UCSD-AML1 (cell line): ENCODE measurements at regions not wholly inside any gene's neighbourhood (a gene's known extent, or its start where the extent isn't known, plus 50 kb on each side); places are given as distances from the start of the nearest gene placed in this dataset.
"Not testable (repeated sequence)": the region's sequence is repeated elsewhere in the genome, so short reads cannot be mapped to it uniquely, and the experiment has no call there.

Experiments used
- DNase-seq: peaks from one replicate; lab custom pipeline; 2025; ENCODE audit not compliant: unreplicated experiment; lab: John Stamatoyannopoulos, UW

DNA sequence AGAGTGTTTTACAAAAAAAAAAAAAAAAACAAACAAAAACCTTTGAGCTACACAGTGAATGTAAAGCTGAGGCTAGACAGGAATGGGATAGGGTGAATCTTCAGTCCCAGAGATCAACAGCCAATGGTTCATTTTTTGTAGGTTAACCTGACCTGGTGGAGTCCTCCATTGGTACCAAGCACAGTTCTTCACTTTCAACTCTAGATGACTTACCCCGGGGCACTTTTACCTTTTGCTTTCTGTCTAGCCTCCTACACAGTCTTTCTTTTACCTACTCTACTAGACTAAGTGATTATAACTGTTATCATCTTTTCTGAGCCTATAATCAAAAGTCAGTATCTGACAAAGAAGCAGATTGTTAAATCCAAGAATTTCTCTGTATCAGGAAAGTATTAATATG is 50.9 kb downstream of the ANXA2R start:
- DNase-seq, result no peak

DNA sequence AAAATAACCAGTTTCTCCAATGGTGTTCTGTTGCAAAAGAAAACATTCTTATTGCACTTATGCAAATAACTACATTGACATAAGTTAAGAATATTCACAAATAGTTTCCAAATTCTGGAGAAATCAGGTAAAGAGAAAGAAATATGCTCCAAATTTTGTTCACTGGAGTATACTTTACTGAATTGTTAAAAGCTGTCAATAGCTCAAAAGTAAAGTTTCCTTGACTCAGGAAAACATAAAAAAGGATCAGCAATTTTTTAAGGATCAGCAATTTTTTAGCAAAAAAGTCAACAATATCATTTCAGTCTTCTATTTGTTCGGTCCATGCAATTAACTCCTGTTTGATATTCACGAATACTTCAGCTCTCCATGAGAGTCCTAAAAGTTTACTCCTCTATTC is 51.6 kb downstream of the ANXA2R start:
- no peak for DNase-seq

DNA sequence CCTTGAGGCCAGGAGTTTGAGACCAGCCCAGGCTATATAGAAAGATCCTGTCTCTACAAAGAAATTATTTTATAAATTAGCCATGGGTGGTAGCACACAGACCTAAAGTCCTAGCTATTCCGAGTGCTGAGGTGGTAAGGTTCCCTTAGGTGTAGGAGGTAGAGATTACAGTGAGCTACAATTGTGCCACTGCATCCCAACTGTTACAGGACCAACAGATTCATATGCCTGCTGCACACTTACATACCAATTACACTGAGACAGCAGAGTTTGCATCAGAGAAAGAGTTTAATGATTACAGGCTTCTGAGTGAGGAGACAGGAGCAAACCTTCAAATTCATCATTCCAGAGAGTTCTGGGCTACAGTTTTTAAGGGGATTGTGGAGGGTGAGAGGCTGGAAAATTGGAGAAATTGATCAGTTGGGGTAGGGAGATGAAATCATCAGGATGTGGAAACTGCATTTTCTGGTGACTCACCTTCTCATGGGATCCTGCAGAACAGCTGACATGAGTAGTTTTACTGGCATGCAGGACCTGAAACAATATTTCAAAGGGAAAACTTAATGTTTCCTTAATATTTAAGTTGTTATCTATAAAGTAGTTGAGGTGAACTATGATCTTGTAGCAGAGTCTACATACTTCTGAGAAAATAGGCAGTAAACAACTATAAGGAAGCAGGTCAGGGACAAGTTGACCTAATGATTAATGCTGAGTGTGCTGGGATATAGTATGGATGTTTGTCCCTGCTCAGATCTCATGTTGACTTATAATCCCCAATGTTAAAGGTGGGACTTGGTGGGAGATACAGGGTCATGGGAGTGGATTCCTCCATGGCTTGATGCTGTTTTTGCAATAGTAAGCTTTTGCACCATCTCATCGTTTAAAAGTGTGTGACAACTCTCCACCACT is 54.7 kb downstream of the ANXA2R start:
- no peak for DNase-seq

DNA sequence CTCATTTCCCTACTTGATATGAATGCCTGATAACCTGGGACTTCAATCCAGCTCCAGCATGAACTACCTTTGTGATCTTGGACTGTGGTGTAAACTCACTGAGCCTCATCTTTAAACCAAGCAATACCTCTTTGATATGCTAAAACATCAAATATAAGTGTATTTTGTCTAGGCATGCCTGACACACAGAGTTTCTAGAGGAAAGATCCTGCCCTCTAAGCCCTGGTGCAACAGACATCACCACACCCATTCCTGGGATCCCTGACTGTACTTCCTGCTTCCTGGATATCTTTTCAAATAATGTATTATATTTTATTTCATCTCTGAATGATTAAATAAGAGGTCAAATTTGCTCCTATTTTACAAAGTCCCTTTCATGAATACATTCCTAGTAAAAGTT is 55.8 kb downstream of the ANXA2R start:
- no peak for DNase-seq

DNA sequence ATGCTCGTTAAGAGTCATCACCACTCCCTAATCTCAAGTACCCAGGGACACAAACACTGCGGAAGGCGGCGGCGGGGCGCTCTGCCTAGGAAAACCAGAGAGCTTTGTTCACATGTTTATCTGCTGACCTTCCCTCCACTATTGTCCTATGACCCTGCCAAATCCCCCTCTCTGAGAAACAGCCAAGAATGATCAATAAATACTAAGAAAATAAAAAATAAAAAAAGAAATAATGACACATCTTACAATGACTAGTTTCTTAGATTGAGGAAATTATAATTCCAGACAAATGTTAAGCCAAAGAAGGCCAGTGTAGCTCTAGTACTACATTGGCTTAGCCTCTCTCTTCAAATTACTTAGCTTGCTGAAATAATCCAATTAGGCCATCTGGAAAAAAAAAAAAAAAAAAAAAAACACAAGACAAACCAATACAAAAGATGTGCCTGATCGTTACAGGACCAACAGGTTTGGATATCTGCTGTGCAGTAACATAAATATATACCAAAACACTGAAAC is 58.0 kb downstream of the ANXA2R start:
- DNase-seq, result no peak

DNA sequence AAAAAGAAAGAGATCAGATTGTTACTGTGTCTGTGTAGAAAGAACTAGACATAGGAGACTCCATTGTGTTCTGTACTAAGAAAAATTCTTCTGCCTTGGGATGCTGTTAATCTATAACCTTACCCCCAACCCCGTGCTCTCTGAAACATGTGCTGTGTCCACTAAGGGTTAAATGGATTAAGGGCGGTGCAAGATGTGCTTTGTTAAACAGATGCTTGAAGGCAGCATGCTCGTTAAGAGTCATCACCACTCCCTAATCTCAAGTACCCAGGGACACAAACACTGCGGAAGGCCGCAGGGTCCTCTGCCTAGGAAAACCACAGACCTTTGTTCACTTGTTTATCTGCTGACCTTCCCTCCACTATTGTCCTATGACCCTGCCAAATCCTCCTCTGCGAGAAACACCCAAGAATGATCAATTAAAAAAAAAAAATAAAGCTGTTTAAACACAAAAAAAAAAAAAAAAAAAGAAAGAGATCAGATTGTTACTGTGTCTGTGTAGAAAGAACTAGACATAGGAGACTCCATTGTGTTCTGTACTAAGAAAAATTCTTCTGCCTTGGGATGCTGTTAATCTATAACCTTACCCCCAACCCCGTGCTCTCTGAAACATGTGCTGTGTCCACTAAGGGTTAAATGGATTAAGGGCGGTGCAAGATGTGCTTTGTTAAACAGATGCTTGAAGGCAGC is 58.6 kb downstream of the ANXA2R start:
- not testable (repeated sequence) for DNase-seq

DNA sequence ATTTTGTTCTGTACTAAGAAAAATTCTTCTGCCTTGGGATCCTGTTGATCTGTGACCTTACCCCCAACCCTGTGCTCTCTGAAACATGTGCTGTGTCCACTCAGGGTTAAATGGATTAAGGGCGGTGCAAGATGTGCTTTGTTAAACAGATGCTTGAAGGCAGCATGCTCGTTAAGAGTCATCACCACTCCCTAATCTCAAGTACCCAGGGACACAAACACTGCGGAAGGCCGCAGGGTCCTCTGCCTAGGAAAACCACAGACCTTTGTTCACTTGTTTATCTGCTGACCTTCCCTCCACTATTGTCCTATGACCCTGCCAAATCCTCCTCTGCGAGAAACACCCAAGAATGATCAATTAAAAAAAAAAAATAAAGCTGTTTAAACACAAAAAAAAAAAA is 59.1 kb downstream of the ANXA2R start:
- DNase-seq, result not testable (repeated sequence)

DNA sequence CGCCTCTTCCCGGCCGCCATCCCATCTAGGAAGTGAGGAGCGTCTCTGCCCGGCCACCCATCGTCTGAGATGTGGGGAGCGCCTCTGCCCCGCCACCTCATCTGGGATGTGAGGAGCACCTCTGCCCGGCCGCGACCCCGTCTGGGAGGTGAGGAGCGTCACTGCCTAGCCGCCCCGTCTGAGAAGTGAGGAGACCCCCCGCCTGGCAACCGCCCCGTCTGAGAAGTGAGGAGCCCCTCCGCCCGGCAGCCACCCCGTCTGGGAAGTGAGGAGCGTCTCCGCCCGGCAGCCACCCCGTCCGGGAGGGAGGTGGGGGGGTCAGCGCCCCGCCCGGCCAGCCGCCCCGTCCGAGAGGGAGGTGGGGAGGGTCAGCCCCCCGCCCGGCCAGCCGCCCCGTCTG is 59.7 kb downstream of the ANXA2R start:
- not testable (repeated sequence) for DNase-seq

DNA sequence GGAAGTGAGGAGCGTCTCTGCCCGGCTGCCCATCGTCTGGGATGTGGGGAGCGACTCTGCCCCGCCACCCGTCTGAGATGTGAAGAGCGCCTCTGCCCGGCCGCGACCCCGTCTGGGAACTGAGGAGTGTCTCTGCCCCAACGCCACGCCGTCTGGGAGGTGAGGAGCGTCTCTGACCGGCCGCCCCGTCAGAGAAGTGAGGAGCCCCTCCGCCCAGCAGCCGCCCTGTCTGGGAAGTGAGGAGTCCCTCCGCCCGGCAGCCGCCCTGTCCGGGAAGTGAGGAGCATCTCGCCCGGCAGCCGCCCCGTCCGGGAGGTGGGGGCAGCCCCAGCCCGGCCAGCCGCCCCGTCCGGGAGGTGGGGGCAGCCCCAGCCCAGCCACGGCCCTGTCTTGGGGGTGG is 60.9 kb downstream of the ANXA2R start:
- DNase-seq, result not testable (repeated sequence)

DNA sequence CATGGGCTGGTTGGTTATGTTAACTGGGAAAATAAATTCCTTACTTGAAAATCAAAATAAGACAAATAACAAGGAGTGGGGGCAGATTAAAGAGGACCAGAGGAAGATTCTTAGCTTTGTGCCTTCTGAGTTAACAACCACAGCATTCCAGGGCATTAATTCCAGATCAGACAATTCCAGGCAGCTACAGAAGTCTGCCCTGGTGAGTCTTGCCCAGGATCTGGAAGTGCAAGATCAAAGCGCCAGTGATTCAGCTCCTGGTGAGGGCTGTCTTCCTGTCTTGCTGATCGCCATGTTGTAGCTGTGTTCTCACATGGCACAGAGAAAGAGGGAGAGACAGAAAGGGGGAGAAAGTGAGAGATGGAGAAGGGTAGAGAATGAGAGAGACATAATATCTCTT is 65.6 kb downstream of the ANXA2R start:
- no peak for DNase-seq

DNA sequence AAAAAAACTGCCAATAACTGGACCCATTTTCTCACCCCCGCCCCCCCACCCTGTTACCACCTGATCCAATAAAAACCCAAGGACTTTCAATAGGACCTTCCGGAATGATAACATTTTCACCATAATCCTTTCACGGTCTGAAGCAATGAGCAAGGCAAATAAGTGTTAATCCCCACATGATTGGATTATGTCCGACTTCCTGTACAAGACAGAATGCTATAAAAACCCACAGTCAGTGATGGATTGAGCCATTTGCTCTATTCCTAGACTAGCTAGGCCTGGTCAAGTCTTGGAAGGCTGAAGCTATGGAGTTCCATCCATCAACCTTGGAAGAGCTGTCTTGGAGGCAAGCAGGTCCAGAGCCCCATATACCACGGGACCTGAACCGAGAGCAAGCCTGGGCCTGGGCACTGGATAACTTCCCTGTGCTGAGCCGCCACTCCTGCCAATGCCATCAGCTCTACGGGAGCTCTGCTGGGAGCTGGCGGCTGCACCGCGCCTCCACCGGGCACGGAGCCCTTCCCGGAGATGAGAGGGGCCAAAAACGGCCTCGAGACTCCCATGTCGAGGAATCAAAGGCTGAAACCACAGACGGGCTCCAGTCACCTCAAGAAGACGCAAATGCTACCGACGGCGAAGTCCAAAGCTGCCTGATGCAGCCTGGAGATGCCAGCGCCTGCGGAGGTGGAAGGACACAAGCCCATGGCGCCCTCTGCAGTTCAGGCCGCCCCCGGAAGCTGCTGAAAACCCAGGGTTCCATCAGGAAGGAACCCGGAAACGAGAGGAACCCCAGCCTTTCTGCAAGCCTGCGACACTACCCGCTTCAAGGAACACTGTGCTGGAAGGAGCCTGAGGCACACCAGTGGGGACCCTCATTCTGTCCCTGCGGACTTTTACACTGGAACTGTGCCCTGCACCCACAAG is 69.2 kb downstream of the ANXA2R start:
- peak; percentile 23 for DNase-seq

DNA sequence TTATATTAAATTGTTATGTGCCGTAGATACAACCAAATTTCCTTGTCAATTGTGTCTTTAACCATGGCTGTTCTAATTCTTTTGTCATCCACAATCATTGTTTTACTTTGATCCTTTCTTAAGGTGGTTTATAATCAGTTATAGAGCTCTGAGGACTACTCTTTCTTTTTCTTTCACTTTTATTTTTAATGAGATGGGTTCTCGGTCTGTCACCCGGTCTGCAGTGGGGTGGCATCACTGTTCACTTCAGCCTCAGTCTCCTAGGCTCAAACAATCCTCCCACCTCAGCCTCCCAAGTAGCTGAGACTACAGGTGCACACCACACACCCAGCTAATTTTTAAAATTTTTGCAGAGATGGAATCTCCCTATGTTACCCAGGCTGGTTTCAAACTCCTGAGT is 74.2 kb downstream of the ANXA2R start:
- DNase-seq, result no peak

DNA sequence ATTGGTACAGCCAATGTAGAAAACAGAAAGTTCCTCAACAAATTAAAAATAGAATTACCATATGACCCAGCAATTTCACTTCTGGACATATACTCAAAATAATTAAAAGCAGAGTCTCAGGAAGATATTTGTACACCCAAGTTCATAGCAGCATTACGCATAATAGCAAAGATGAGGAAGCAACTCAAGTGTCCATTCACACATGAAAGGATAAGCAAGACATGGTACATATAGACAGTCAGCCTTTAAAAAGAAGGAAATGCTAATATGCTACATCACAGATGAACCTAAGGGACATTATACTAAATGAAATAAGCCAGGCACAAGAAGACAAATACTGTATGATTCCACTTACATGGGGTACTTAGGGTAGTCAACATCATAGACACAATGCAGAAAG is 76.7 kb downstream of the ANXA2R start:
- no peak for DNase-seq

DNA sequence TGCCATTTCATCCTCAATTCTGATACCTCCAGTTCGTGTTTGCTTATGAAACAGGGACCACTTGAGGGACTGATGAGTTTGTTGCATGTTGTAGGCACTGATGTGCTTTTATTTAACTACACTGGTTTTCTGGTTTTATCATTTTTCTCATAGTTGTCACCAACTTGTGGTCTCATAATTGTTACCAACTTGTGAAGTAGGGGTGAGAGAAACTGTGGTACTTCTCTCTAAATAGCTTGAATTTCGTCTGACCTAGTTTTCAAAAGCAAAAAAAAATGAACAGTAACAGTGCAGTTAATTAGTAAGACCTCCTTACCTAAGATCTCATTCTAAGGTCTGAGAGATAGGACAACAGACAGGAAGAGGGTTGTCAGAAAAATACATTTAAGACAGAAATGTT is 78.0 kb downstream of the ANXA2R start:
- no peak for DNase-seq

DNA sequence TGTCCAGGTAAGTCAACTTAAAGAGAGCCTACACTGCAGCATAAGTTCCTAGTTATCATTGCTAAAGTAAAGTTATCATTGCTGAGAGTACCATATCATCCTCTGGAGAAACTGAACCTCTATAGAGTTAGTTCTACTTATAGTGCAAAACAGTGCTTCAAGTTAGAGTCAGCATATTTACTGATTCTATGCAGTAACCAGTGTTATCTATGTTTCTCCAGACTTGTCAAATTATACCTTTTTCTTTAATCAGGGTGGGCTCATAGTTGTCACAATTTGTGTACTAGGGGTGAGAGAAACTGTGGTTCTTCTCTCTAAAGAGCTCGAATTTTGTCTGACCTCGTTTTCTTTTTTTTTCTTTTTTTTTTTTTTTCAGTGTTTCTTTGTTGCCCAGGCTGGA is 79.6 kb downstream of the ANXA2R start:
- no peak for DNase-seq

DNA sequence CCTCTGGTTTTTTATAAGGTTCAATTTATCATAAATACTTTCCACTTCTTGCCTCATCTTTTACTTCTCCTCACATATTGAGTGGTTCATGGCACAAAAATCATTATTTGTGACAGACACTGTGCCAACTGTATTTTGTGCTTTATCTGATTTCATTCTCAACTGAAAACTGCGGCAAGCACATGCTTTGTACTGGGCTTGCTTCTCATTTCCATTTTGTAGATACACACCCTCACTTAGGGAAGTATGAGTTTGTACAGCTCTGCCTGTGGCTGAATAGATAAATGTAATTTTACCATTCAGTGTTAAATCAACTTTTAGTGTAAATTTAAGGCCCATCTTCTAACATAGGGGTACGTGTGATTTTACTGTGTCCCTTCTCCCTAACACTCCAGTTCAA is 83.6 kb downstream of the ANXA2R start:
- no peak for DNase-seq

DNA sequence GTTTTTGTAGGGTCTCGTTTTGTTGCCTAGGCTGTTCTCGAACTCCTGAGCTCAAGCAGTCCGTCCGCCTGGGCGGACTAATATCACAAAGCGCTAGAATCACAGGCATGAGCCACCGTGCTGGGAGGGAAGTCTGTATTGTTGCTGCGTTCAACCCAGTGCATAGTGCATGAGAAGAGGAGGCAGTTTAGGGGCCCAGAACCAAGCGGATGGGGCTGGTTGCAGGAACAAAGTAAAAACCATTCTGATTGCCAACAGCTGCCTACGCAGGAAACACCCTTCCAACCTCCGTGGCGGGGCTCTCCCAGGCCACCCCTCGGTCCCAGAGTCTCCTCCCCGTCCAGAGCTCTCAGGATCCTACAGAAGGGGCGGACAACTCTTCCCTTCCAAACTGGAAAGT is 87.1 kb downstream of the ANXA2R start:
- DNase-seq, result no peak

DNA sequence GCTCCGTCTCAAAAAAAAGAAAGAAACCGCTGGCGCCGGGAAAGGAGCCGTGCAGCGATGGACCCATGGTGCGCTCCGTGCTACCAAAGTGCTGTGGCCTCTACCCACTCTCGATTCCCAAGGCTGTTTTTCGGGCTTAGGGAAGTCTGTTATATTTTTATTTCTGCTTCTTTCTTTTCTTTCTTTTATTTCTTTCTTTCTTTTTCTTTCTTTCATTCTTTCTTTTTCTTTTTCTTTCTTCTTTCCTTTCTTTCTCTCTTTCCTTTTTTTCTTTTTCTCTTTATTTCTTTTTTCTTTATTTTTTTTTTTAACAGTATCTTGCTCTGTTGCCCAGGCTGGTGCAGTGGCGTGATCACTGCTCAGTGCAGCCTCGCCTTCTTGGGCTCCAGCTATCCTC is 87.5 kb downstream of the ANXA2R start:
- no peak for DNase-seq

DNA sequence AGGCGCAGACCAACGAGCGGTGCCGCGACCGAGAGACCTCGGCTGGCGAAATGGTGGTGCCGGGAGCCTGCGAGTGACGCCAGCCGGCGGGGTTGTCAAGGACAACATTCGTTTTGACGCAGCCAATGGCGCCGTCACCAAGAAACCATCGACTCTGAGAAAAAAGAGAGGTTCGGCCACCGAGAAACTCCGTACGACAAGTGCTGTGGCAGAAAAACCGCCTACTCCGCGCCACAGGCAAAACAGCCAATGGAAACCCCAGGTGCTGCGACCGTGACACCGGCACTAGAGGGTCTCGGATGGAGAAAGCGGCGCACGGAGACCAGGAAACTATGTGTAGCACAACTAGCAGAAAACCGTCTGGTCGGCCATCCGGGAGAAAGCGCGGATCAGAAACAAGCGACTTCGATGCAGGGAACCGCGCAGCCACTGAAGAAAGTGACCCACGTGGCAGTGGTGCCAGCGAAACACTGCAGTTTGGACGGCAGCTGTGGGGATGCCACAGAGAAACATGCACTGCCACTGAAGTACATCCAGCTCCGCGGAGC is 88.8 kb downstream of the ANXA2R start:
- DNase-seq, result peak; percentile 47

DNA sequence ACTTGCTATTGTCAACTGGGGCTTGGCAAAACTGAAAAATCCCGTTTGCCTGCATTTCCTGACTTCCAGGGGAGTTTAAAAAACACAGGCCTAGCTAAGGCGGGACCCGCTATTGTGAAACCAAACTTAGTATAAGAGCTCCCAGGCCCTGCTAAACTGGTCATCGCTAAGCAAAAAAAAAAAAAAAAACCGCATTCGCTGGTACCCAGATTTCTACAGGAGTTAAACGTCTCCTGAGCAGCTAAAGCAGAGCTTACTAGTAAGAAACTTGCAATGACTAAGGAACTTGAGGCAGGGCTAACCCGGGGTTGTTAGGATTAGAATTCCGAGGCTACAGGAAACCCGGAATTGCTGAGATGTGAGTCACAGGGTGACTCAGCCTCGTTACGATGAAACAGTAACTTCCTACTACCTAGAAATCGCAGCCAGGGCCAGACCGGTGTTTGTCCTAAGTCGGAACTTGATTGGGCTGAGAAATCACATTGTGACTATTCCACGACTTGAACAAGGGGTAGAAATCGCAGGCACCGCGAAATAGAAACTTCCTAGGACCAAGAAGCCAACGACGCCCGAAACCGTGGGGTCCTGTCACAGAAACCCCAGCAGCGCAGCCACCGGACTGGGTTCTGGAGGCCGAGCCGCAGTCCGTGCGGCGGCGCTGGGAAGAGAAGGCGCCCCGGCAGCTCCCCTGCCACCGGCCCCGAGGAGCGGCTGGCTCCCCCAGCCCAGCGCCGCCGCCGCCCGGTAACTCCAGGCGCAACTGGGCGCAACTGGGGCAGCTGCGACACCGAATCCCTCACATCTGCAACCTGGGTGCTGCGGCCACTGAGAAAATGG is 89.4 kb downstream of the ANXA2R start:
- DNase-seq, result peak; percentile 53
